Vagina (tissue), 2 donors: ENCODE measurements at regions not wholly inside any gene's neighbourhood (a gene's known extent, or its start where the extent isn't known, plus 50 kb on each side); places are given as distances from the start of the nearest gene placed in this dataset.
"Not testable (repeated sequence)": the region's sequence is repeated elsewhere in the genome, so short reads cannot be mapped to it uniquely, and the experiment has no call there.

Source experiments
- DNase-seq, 2 donors: peaks; one replicate each; pipeline ENCODE4 v3.0.0-alpha.2; 2017; ENCODE audit errors: extremely low spot score in 2 of 2
- H3K27ac ChIP-seq: fragments of 200-600 bp; sonication (generic); one replicate; pipeline ENCODE4 v1.5.1; 2019
- H3K27me3 ChIP-seq: fragments of 200-600 bp; sonication (generic); one replicate; pipeline ENCODE4 v1.5.1; 2019
- H3K36me3 ChIP-seq, 2 donors: fragments of 200-600 bp; sonication (generic); one replicate each; pipeline ENCODE4 v1.5.1; 2017 to 2019
- H3K4me1 ChIP-seq: fragments of 200-600 bp; sonication (generic); one replicate; pipeline ENCODE4 v1.5.1; 2019
- H3K4me3 ChIP-seq, 2 donors: fragments of 200-600 bp; sonication (generic); 1 replicate in 1 of 2; 2 replicates in 1 of 2; pipeline ENCODE4 v1.5.1; 2016 to 2019
- H3K9me3 ChIP-seq: fragments of 200-600 bp; sonication (generic); one replicate; pipeline ENCODE4 v1.5.1; 2019
- CTCF ChIP-seq, 3 experiments: fragments of 450-650 bp in 2 of 3; fragments of 200-600 bp in 1 of 3; sonication (generic) in 1 of 3; IDR thresholded peaks; one replicate each; pipeline ENCODE4 v1.5.1; 2017 to 2019; ENCODE audit warnings: antibody characterized with exemption in 3 of 3, mild to moderate bottlenecking in 2 of 3, moderate library complexity in 2 of 3
- POLR2A ChIP-seq, 2 donors: fragments of 450-650 bp; IDR thresholded peaks; one replicate each; pipeline ENCODE4 v1.6.1; 2017; ENCODE audit warnings: antibody characterized with exemption in 2 of 2, mild to moderate bottlenecking in 2 of 2, moderate library complexity in 2 of 2
- POLR2AphosphoS5 ChIP-seq, 2 donors: sonication (generic); formaldehyde crosslinking; IDR thresholded peaks; one replicate each; pipeline ENCODE4 v1.9.0; 2017; ENCODE audit warnings: antibody characterized with exemption in 2 of 2, mild to moderate bottlenecking in 2 of 2, low read depth in 1 of 2; ENCODE audit not compliant: insufficient read depth in 1 of 2
- intact Hi-C: fragments of 100-400 bp; cut with DNase I; formaldehyde crosslinking; loops from one replicate; pipeline ENCODE4 v1.15.1; 2023

GRCh38 chr5:163165277-163165676 is 272.1 kb upstream of the CCNG1 start:
- no peak overlapping the region for H3K27ac ChIP-seq
- DNase-seq: no peak
- intact Hi-C loops: no loop called here

GRCh38 chr5:163170161-163170560 is 267.2 kb upstream of the CCNG1 start:
- H3K27ac ChIP-seq, H3K36me3 ChIP-seq, H3K27me3 ChIP-seq, H3K4me3 ChIP-seq, DNase-seq, H3K4me1 ChIP-seq, intact Hi-C loops, H3K9me3 ChIP-seq: not testable (repeated sequence)

More at GRCh38 chr5:163165277-163165676, 272.1 kb upstream of the CCNG1 start:
- no peaks in the 10 kb centered on the region for H3K36me3 ChIP-seq
- TF ChIP-seq CTCF (IDR thresholded peaks at IDR 0.05): no peak
- TF ChIP-seq POLR2AphosphoS5 (IDR thresholded peaks at IDR 0.05; ENCODE audit: insufficient read depth in 1 of 2, low read depth in 1 of 2): no peak
- TF ChIP-seq POLR2A (IDR thresholded peaks at IDR 0.05): no peak
- no peaks in the 10 kb centered on the region for H3K4me1 ChIP-seq
- no peaks in the 10 kb centered on the region for H3K9me3 ChIP-seq
- no peaks in the 10 kb centered on the region for H3K27me3 ChIP-seq
- H3K4me3 ChIP-seq: no peak overlapping the region

- Histone ChIP-seq H3K27ac (no peak overlapping the region), H3K27me3 (no peaks in the 10 kb centered on the region), H3K4me1 (no peaks in the 10 kb centered on the region), H3K9me3 (no peaks in the 10 kb centered on the region), H3K4me3 (no peak overlapping the region), H3K36me3 (no peaks in the 10 kb centered on the region)
- TF ChIP-seq POLR2AphosphoS5 (IDR thresholded peaks at IDR 0.05; ENCODE audit: insufficient read depth in 1 of 2, low read depth in 1 of 2): no peak
- no peak for TF ChIP-seq CTCF (IDR thresholded peaks at IDR 0.05)
- TF ChIP-seq POLR2A (IDR thresholded peaks at IDR 0.05): no peak
- no peak for DNase-seq
- intact Hi-C loops: no loop called here
Observed at GRCh38 chr5:163172540-163173338, 264.7 kb upstream of the CCNG1 start.

GRCh38 chr5:163177971-163178370 is 259.4 kb upstream of the CCNG1 start:
- no peaks in the 10 kb centered on the region for H3K9me3 ChIP-seq
- H3K36me3 ChIP-seq: no peaks in the 10 kb centered on the region
- H3K4me1 ChIP-seq: no peaks in the 10 kb centered on the region
- H3K27me3 ChIP-seq: no peaks in the 10 kb centered on the region
- H3K27ac ChIP-seq: no peak overlapping the region
- no peak for TF ChIP-seq CTCF (IDR thresholded peaks at IDR 0.05)
- no peak for TF ChIP-seq POLR2AphosphoS5 (IDR thresholded peaks at IDR 0.05; ENCODE audit: insufficient read depth in 1 of 2, low read depth in 1 of 2)
- TF ChIP-seq POLR2A (IDR thresholded peaks at IDR 0.05): no peak
- intact Hi-C loops: no loop called here
- no peak overlapping the region for H3K4me3 ChIP-seq
- no peak for DNase-seq

- intact Hi-C loops: no loop called here
- Histone ChIP-seq H3K27me3 (no peaks in the 10 kb centered on the region), H3K4me1 (no peaks in the 10 kb centered on the region), H3K4me3 (no peak overlapping the region), H3K36me3 (no peaks in the 10 kb centered on the region), H3K27ac (no peak overlapping the region), H3K9me3 (no peaks in the 10 kb centered on the region)
- TF ChIP-seq POLR2A (IDR thresholded peaks at IDR 0.05) (no peak), CTCF (IDR thresholded peaks at IDR 0.05) (no peak), POLR2AphosphoS5 (IDR thresholded peaks at IDR 0.05; ENCODE audit: insufficient read depth in 1 of 2, low read depth in 1 of 2) (no peak)
- no peak for DNase-seq
Observed at GRCh38 chr5:163185315-163185714, 252.1 kb upstream of the CCNG1 start.
